ENCODE measurements at regions not wholly inside any gene's neighbourhood (a gene's known extent, or its start where the extent isn't known, plus 50 kb on each side); places are given as distances from the start of the nearest gene placed in this dataset.
"Not testable (repeated sequence)": the region's sequence is repeated elsewhere in the genome, so short reads cannot be mapped to it uniquely, and the experiment has no call there.

DNA sequence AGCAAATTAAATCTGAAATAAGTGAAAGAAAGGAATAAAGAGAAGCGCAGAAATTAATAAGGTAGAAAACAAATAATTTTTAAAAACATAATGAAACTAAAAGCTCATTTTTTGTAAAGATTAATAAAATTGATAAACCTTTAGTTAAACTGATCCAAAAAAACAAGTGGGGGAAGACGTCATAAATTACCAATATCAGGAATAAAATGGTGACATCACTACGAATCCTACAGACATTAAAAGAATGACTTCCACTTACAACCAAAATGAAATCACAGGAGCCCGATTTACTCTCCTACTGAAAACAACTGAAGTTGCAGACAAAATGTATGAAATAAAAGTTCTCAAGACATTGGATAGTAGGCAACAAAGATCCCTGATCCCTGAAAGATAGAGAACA is 68.1 kb upstream of the IFFO2 start:
- Mint-ChIP-seq H3K4me1 (peaks cover 4% of the 10 kb centered on the region), H3K27me3 (peaks cover 44% of the 10 kb centered on the region), H3K27ac (no peak overlapping the region), H3K9me3 (no peaks in the 10 kb centered on the region), H3K36me3 (no peaks in the 10 kb centered on the region), H3K4me3 (no peak overlapping the region)
- CTCF ChIA-PET: interaction anchor here (1.2 kb wide), 1 partner anchor 112 kb away, joined by 4 read pairs; no protein-coding TSS in a partner anchor
- DNase-seq: no peak

DNA sequence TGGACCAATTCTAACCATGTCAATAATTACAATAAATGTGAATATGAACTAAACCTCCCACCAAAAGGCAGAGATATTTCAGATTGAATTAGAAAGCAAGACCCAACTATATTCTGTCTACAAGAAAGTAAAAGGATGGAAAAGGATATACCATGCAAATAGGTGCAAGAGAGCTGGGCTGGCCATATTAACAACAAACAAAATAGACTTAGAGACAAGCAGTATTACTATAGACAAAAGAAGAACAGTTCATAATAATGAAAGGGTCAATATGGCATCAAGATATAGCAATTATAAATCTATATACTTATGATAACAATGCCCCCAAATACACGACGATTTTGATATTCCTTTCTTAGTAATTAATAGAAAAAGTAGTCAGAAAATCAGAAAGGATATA is 67.3 kb upstream of the IFFO2 start:
- CTCF ChIA-PET: no interaction called here

DNA sequence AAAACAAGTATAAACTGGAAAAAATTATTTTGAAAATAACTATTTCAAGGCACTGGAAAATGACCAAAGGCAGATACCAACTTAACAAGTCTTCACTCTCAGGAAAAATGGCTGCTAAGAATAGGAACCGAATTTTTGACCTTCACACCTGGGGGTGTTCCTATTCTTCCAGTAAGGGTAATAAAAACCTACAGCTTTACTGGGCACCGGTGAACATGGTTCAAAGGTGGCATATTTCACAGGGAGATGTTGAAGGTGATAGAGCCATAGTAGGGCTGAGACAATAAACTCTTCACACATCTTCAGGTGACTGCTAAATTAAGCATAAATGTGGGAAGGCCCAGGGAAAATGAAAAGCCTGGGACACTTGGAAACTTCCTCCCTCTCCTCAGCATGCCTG is 65.4 kb upstream of the IFFO2 start:
- Mint-ChIP-seq H3K4me3 (no peak overlapping the region), H3K36me3 (no peaks in the 10 kb centered on the region)
- DNase-seq: no peak

More for the DNA sequence above, 67.3 kb upstream of the IFFO2 start:
- Mint-ChIP-seq H3K9me3 (no peaks in the 10 kb centered on the region), H3K4me1 (peaks cover 4% of the 10 kb centered on the region), H3K36me3 (no peaks in the 10 kb centered on the region), H3K27me3 (peaks cover 36% of the 10 kb centered on the region), H3K4me3 (no peak overlapping the region), H3K27ac (no peak overlapping the region)
- no peak for DNase-seq

DNA sequence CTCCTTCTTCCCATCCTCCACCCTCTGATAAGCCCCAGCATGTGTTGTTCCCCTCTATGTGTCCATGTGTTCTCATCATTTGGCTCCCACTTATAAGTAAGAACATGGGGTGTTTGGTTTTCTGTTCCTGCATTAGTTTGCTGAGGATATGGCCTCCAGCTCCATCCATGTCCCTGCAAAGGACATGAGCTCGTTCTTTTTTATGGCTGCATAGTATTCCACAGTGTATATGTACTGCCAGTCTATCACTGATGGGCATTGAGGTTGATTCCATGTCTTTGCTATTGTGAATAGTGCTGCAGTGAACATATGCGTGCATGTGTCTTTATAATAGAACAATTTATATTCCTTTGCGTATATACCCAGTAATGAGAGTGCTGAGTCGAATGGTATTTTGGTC is 62.8 kb upstream of the IFFO2 start:
- H3K4me1 Mint-ChIP-seq, DNase-seq, H3K36me3 Mint-ChIP-seq, H3K27ac Mint-ChIP-seq, H3K4me3 Mint-ChIP-seq, H3K9me3 Mint-ChIP-seq: not testable (repeated sequence)
- peaks cover 16% of the 10 kb centered on the region for H3K27me3 Mint-ChIP-seq
- CTCF ChIA-PET: interaction anchor here (2.6 kb wide), 1 partner anchor 135 kb away, joined by 7 read pairs; no protein-coding TSS in a partner anchor

More for the DNA sequence above, 65.4 kb upstream of the IFFO2 start:
- Mint-ChIP-seq H3K27me3 (peaks cover 23% of the 10 kb centered on the region), H3K4me1 (no peaks in the 10 kb centered on the region), H3K27ac (no peak overlapping the region), H3K9me3 (no peaks in the 10 kb centered on the region)
- CTCF ChIA-PET: interaction anchor here (0.6 kb wide), 1 partner anchor 559 kb away, joined by 3 read pairs; no protein-coding TSS in a partner anchor

DNA sequence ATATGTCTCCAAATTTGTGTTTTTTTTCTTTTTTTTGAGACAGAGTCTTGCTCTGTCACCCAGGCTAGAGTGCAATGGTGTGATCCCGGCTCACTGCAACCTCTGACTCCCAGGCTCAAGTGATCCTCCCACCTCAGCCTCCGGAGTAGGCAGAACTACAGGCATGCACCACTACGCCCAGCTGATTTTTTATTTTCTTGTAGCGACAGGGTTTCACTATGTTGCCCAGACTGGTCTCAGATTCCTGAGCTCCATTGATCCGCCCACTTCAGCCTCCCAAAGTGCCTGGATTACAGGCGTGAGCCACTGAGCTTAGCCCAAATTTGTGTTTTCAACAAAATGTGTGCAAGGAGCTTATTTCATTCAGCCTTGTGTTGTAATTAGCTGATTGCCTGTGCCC is 59.0 kb upstream of the IFFO2 start:
- H3K27me3 Mint-ChIP-seq: no peaks in the 10 kb centered on the region
- no peaks in the 10 kb centered on the region for H3K9me3 Mint-ChIP-seq
- no peak overlapping the region for H3K4me3 Mint-ChIP-seq
- DNase-seq: no peak
- CTCF ChIA-PET: no interaction called here
- no peak overlapping the region for H3K27ac Mint-ChIP-seq
- H3K36me3 Mint-ChIP-seq: no peaks in the 10 kb centered on the region
- peaks cover 15% of the 10 kb centered on the region for H3K4me1 Mint-ChIP-seq

DNA sequence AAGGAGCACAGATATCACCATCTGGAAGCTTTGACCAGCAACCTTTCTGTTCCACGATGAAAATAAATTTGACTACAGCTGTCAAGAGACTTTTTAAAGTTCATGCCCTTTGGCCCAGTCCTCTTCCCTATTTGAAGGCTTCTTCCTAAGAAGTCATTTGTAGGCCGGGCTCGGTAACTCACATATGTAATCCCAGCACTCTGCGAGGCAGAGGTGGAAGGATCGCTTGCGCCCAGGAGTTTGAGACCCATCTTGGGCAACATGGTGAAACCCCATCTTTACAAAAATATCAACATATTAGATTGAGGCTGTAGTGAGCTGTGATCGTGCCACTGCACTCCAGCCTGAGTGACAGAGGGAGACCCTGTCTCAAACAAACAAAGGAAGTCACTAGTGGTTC is 58.3 kb upstream of the IFFO2 start:
- Mint-ChIP-seq H3K27me3 (peaks cover 4% of the 10 kb centered on the region), H3K4me3 (no peak overlapping the region), H3K9me3 (no peaks in the 10 kb centered on the region), H3K4me1 (peaks cover 23% of the 10 kb centered on the region), H3K36me3 (no peaks in the 10 kb centered on the region), H3K27ac (no peak overlapping the region)
- CTCF ChIA-PET: interaction anchor here (1.3 kb wide), 1 partner anchor 101 kb away, joined by 3 read pairs; no protein-coding TSS in a partner anchor
- DNase-seq: no peak

DNA sequence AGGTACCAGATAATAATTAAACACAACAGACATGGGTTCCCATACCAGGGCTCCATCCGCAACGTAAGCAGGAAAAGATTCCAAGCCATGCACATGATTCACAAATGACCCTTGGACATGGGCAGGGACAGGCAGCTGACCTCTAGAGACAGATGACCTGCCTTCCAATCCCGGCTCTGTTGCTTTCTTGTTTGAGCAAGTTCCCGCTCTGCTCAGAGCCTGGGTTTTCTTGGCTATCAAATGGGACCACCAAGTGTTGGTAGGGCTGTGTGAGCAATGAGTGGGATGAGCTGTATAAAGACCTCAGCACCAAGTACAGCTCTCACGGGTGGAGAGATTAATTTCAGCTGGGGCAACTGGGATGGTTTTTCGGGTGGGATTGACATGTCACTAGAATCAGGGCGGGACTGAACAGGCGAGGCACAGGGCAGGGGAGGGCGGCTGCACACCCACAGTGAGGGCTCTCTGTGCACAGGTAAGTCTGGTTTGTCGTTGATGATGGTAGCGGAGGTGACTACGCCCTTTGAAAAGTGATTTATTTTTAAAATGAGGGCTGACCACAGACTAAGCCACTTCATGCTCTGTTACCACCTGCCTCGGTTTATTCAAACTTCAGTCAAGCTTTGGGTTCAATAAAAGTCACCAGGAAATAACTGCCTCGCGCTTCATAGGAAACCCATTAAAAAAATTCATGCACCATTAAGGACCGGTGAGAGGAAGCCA is 57.5 kb upstream of the IFFO2 start:
- H3K27ac Mint-ChIP-seq: no peak overlapping the region
- H3K4me3 Mint-ChIP-seq: no peak overlapping the region
- no peaks in the 10 kb centered on the region for H3K36me3 Mint-ChIP-seq
- peaks cover 8% of the 10 kb centered on the region for H3K27me3 Mint-ChIP-seq
- CTCF ChIA-PET: interaction anchor here (1.3 kb wide), 1 partner anchor 101 kb away, joined by 3 read pairs; no protein-coding TSS in a partner anchor
- no peak for DNase-seq
- H3K4me1 Mint-ChIP-seq: peaks cover 26% of the 10 kb centered on the region
- no peaks in the 10 kb centered on the region for H3K9me3 Mint-ChIP-seq

DNA sequence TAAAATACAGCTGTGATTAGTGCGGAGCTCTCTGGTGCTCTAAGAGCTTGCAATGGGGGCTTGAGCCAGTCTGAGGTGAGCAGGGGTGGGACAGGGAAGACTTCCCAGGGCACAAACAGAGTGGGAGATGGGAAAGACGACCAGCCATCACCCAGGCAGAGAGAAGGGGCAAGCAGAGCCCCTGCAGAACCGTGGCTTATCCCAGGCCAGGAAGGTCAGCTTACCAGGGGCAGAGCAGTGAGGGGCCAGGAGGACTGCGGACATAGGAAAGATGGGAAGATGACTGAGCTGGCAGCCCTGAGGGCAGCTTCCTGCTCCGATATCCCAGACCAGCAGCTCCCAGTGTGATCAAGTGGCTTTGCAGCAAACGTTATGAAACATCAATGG is 55.4 kb upstream of the IFFO2 start:
- H3K27me3 Mint-ChIP-seq: peaks cover 21% of the 10 kb centered on the region
- DNase-seq: no peak
- no peaks in the 10 kb centered on the region for H3K9me3 Mint-ChIP-seq
- no peak overlapping the region for H3K27ac Mint-ChIP-seq
- no peaks in the 10 kb centered on the region for H3K36me3 Mint-ChIP-seq
- peaks cover 26% of the 10 kb centered on the region for H3K4me1 Mint-ChIP-seq
- CTCF ChIA-PET: interaction anchor here (1.6 to 2.6 kb wide), 2 partner anchors 63 to 99 kb away, joined by 5 to 9 read pairs; no protein-coding TSS in a partner anchor
- H3K4me3 Mint-ChIP-seq: no peak overlapping the region

DNA sequence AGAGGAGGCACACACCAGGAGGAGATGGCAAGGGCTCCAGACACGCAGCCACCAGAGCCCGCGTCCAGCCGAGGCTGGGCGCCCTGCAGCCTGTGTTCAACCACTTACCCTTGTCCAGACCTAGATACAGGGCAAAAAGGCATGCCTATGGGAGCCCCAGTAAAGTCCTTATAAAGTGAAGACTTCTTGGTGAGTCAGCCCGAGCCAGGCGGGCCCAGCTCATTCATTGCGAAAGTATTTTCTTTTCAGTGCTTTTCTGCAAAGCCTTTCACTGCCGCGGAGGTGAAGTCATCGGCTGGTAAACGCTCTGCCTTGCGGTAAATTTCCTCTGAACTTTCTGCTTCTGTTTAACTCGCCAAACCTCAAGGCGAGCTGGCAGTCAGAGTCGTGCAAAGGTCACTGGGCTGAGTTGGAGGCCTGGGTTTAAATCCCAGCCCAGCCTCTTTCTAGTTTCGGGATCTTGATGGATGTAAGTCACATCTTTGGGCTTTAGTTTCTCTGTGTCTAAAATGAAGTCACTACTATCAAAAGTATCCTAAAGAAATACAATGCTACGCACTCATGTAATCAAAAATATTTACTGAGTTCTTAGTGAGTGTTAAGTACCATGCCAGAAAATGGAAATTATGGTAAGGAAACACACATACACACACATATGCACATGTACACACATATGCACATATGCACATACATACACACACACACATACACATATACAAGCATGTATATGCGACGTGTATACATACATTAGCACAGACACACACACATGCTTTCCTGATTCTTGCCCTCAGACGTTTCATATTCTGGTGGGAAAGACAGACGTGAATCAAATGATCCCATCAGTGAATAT is 54.7 kb upstream of the IFFO2 start:
- H3K4me3 Mint-ChIP-seq: no peak overlapping the region
- CTCF ChIA-PET: interaction anchor here (1.0 to 2.6 kb wide), 3 partner anchors 11 to 98 kb away, joined by 3 to 9 read pairs (median 5); no protein-coding TSS in a partner anchor
- H3K36me3 Mint-ChIP-seq: no peaks in the 10 kb centered on the region
- peaks cover 25% of the 10 kb centered on the region for H3K27me3 Mint-ChIP-seq
- H3K27ac Mint-ChIP-seq: no peak overlapping the region
- no peaks in the 10 kb centered on the region for H3K9me3 Mint-ChIP-seq
- H3K4me1 Mint-ChIP-seq: peaks cover 26% of the 10 kb centered on the region
- peak; percentile 82 for DNase-seq

DNA sequence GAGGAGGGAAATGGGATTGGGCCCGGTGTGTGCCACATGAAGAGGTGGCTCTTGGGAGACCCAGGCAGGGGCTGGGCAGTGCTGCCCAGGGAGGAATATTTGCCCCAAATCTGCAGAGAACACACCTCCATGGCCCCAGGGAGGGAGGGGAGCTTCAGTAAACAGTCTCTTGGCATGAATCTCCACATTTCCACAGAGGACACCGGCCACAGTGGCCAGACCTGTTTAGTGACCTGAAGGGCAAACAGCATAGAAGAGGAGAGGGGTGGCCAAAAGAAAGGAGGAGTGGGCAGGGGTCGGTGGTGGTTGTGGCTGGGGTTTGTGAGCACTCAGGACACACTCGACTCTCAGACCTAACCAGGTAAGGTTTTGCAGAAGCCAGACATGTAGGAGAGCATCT is 54.0 kb upstream of the IFFO2 start:
- no peak for DNase-seq
- Mint-ChIP-seq H3K4me3 (no peak overlapping the region), H3K27me3 (peaks cover 31% of the 10 kb centered on the region), H3K4me1 (peaks cover 26% of the 10 kb centered on the region), H3K36me3 (no peaks in the 10 kb centered on the region), H3K27ac (no peak overlapping the region), H3K9me3 (peaks cover 3% of the 10 kb centered on the region)
- CTCF ChIA-PET: interaction anchor here (1.0 to 2.6 kb wide), 3 partner anchors 10 to 97 kb away, joined by 3 to 9 read pairs (median 5); no protein-coding TSS in a partner anchor

DNA sequence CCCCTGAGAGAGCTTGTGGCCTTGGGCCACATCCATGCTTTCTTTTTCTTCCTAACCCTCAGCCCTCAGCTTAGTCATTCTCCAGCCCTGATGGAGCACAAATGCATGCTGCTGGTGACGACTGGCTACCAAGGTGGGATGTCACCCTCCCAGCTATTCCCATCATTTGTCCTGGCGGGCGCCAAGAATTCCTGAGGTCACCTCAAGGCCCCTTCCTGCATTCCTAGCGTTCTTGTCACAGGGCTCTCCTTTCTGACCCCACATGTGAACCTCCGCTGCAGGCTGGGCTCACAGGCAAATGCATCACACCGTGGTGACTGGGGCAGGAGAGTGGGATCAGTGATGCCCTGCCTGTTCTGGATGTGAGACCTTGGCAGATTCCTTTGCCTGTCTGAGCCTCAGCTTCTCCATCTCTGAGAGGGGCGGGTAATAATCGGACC is 53.4 kb upstream of the IFFO2 start:
- CTCF ChIA-PET: interaction anchor here (1.4 kb wide), 1 partner anchor 101 kb away, joined by 3 read pairs; no protein-coding TSS in a partner anchor
- peaks cover 3% of the 10 kb centered on the region for H3K9me3 Mint-ChIP-seq
- peaks cover 31% of the 10 kb centered on the region for H3K27me3 Mint-ChIP-seq
- H3K4me3 Mint-ChIP-seq: no peak overlapping the region
- no peaks in the 10 kb centered on the region for H3K36me3 Mint-ChIP-seq
- no peak for DNase-seq
- H3K4me1 Mint-ChIP-seq: peaks cover 26% of the 10 kb centered on the region
- no peak overlapping the region for H3K27ac Mint-ChIP-seq

DNA sequence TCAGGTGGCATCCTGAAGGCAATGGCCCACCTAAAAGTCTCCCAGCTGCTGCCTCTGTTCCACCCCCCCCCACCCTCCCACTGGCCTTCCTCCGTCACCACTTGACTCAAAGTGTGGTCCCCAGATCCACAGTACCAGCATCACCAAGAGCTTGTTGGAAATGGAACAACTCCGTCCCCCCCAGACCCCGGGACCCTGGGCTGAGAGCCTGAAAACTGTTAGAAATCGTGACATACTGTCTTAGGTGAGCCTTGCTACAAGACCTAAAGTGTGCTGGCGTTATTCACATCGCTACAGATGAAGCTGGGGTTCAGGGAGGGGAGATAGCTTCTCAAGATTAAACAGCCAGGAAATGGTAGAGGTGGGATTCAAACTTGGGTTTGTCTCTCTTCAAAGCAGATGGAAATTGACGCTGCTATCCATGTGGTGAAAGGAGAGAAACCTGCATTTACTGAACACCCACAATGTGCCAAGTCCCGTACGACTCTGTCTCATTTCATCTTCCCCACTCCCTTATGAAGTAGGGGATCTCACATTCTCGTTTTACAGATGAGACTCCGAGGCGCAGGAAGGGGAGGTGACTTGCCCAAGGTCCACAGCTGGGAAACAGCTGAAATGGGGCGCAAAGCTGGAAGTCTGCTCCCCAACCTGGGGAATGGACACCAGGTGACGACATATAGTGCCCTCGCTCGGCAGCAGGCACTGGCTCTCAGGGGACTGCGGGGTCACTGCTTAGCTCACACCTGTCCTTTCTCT is 52.8 kb upstream of the IFFO2 start:
- Mint-ChIP-seq H3K27ac (no peak overlapping the region), H3K9me3 (peaks cover 3% of the 10 kb centered on the region), H3K4me1 (peaks cover 26% of the 10 kb centered on the region), H3K4me3 (no peak overlapping the region), H3K36me3 (no peaks in the 10 kb centered on the region), H3K27me3 (peaks cover 31% of the 10 kb centered on the region)
- no peak for DNase-seq
- CTCF ChIA-PET: interaction anchor here (1.4 kb wide), 1 partner anchor 101 kb away, joined by 3 read pairs; no protein-coding TSS in a partner anchor

DNA sequence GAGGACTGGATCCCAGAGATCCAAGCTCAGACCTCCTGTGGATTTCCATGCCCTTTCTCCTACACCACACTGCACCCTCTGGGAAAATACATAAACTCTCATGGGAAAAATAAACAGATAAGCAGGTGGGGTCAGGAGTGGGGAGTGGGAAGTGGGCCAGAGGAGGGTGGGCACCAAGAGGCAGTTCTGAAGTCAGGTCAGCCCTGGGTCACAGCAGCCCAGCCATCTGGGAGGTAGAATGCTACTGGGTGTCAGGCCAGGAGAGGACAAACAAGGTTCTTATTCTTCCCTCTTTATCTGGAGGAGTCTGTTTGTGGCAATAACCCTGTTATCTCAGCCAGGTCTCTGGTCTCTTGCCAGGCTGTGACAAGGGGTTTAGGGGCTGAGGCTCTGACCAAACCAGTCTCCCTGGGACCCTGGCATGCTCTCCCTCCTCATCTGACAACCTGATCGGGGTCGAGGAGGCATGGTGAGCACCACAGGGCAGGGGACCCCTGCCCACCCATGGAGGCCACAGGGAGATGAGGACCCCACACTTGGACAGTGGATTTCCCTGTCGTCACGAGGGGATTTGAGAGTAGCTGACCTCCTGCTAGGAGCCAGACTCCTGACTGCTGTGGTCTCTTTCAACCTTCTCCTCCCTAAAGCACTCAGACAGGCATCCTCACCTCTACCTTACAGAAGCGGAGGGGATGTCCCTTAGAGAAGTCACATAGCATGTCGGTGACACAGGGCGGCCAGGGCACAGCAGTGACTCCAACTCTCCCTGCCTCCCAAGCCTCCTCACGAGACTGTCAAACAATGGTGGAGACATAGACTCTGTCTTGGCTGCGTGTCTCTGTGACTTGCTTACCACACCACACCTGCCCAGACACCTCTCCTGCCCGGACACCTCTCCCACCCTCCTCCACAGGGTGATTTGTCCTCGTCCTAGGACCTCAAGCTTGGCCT is 51.3 kb upstream of the IFFO2 start:
- Mint-ChIP-seq H3K4me1 (peaks cover 26% of the 10 kb centered on the region), H3K36me3 (no peaks in the 10 kb centered on the region), H3K27ac (no peak overlapping the region), H3K4me3 (no peak overlapping the region), H3K27me3 (peaks cover 35% of the 10 kb centered on the region), H3K9me3 (peaks cover 3% of the 10 kb centered on the region)
- CTCF ChIA-PET: no interaction called here
- DNase-seq: no peak
